Caco-2 (cell line): ENCODE measurements at regions not wholly inside any gene's neighbourhood (a gene's known extent, or its start where the extent isn't known, plus 50 kb on each side); places are given as distances from the start of the nearest gene placed in this dataset.

ENCODE experiments used
- BruUV-seq: library from RNA; stranded (reverse); fragments of 400-500 nt; replicated peaks from 2 replicates; lab custom pipeline; 2021; lab: Mats Ljungman, UMichigan
- CTCF ChIA-PET: fragments of 300-600 bp; sonication (Branson Sonifier 250); formaldehyde crosslinking; loops from one replicate; lab custom pipeline; 2022; ENCODE audit warnings: antibody characterized with exemption; lab: Charles Lee
- POLR2A ChIA-PET: fragments of 300-600 bp; sonication (Branson Sonifier 250); formaldehyde crosslinking; loops from one replicate; lab custom pipeline; 2022; ENCODE audit warnings: antibody characterized with exemption; lab: Charles Lee
- DNase-seq, 2 experiments: peaks; one replicate each; pipeline versions ENCODE4 v3.0.0 to v3.0.0-alpha.2; 2020 to 2022
- H3K27me3 ChIP-seq: replicated peaks from 2 replicates; pipeline ENCODE4 v1.6.0; 2011; ENCODE audit warnings: low read length; ENCODE audit not compliant: control insufficient read depth, insufficient read depth
- H3K36me3 ChIP-seq: 2 replicates; pipeline ENCODE4 v1.5.1; 2011; ENCODE audit warnings: low read length; ENCODE audit not compliant: control insufficient read depth, insufficient read depth
- H3K4me1 ChIP-seq: fragments of 250-450 bp; sonication (Bioruptor Pico); 2 replicates; pipeline ENCODE4 v1.5.1; 2020; ENCODE audit warnings: mild to moderate bottlenecking
- H3K4me3 ChIP-seq: 2 replicates; pipeline ENCODE4 v1.5.1; 2011; ENCODE audit warnings: low read depth, mild to moderate bottlenecking, control low read depth, low read length
- H3K9me3 ChIP-seq: fragments of 250-450 bp; sonication (Bioruptor Pico); 2 replicates; pipeline ENCODE4 v1.5.1; 2020; ENCODE audit warnings: mild to moderate bottlenecking, moderate library complexity
- H3K27ac Mint-ChIP-seq: one replicate; pipeline ENCODE4 v1.8.0; 2022; ENCODE audit warnings: mixed read lengths; ENCODE audit not compliant: unreplicated experiment
- H3K27me3 Mint-ChIP-seq: one replicate; pipeline ENCODE4 v1.8.0; 2022; ENCODE audit warnings: mixed read lengths; ENCODE audit not compliant: insufficient read depth, unreplicated experiment
- H3K36me3 Mint-ChIP-seq: one replicate; pipeline ENCODE4 v1.8.0; 2022; ENCODE audit warnings: mild to moderate bottlenecking, mixed read lengths; ENCODE audit not compliant: insufficient read depth, unreplicated experiment
- H3K4me1 Mint-ChIP-seq: one replicate; pipeline ENCODE4 v1.8.0; 2022; ENCODE audit warnings: low read depth, mixed read lengths; ENCODE audit not compliant: unreplicated experiment
- H3K4me3 Mint-ChIP-seq: one replicate; pipeline ENCODE4 v1.8.0; 2022; ENCODE audit warnings: mild to moderate bottlenecking, moderate library complexity, mixed read lengths; ENCODE audit not compliant: unreplicated experiment
- H3K9me3 Mint-ChIP-seq: one replicate; pipeline ENCODE4 v1.8.0; 2022; ENCODE audit warnings: mixed read lengths; ENCODE audit not compliant: unreplicated experiment
- intact Hi-C: fragments of 100-400 bp; cut with micrococcal nuclease; formaldehyde crosslinking; loops from one replicate; pipeline ENCODE4 v1.10.0; 2022; ENCODE audit not compliant: unreplicated experiment
- TF ChIP-seq, protein P1 (sequence below), 2 experiments: fragments of 200-600 bp in 1 of 2; IDR thresholded peaks; 1 replicate in 1 of 2; 2 replicates in 1 of 2; pipeline versions ENCODE4 v1.5.1 to v1.8.0; 2011 to 2022; ENCODE audit warnings: antibody characterized with exemption in 1 of 2, control low read depth in 1 of 2, inconsistent platforms in 1 of 2, low read depth in 1 of 2, low read length in 1 of 2, mild to moderate bottlenecking in 1 of 2, moderate library complexity in 1 of 2; ENCODE audit not compliant: insufficient read depth in 1 of 2, severe bottlenecking in 1 of 2, unreplicated experiment in 1 of 2

- no peaks in the 10 kb centered on the region for H3K9me3 ChIP-seq
- DNase-seq = no peak
- ChIA-PET CTCF (no interaction called here), POLR2A (no interaction called here)
- intact Hi-C loops = no loop called here
- no peaks in the 10 kb centered on the region for H3K4me1 ChIP-seq
- H3K27ac Mint-ChIP-seq = no peak overlapping the region
- H3K36me3 Mint-ChIP-seq = no peaks in the 10 kb centered on the region
- no peak overlapping the region for H3K4me3 ChIP-seq
- no peaks in the 10 kb centered on the region for H3K4me1 Mint-ChIP-seq
- no TSS peak for BruUV-seq
- no peaks in the 10 kb centered on the region for H3K27me3 ChIP-seq
- H3K4me3 Mint-ChIP-seq = no peak overlapping the region
- no peaks in the 10 kb centered on the region for H3K9me3 Mint-ChIP-seq
- H3K36me3 ChIP-seq = no peaks in the 10 kb centered on the region
- TF ChIP-seq, protein P1, sequence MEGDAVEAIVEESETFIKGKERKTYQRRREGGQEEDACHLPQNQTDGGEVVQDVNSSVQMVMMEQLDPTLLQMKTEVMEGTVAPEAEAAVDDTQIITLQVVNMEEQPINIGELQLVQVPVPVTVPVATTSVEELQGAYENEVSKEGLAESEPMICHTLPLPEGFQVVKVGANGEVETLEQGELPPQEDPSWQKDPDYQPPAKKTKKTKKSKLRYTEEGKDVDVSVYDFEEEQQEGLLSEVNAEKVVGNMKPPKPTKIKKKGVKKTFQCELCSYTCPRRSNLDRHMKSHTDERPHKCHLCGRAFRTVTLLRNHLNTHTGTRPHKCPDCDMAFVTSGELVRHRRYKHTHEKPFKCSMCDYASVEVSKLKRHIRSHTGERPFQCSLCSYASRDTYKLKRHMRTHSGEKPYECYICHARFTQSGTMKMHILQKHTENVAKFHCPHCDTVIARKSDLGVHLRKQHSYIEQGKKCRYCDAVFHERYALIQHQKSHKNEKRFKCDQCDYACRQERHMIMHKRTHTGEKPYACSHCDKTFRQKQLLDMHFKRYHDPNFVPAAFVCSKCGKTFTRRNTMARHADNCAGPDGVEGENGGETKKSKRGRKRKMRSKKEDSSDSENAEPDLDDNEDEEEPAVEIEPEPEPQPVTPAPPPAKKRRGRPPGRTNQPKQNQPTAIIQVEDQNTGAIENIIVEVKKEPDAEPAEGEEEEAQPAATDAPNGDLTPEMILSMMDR (IDR thresholded peaks at IDR 0.05; ENCODE audit: insufficient read depth in 1 of 2, low read depth in 1 of 2, low read length in 1 of 2, severe bottlenecking in 1 of 2, unreplicated experiment in 1 of 2) = no peak
- no peaks in the 10 kb centered on the region for H3K27me3 Mint-ChIP-seq
Measured at GRCh38 chr18:51911584-51911983, 428.4 kb upstream of the DCC start.

DNA sequence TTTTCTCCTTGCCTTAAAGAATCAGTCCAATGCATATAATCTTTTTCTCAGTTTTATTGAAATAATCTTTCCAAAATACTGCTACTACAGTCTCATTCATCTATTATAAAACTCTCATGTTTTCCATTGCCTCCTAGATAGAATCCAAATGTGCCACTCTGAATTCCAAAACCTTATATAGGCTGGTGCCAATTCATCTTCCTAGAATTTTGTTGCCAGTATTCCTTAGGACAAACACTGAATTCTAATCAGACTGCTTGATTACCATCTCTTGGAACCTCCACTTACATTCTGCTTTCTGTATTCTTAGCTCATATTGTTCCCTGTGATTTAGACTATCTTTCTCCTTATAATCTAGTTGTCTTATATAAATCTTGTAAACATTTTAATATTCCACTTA, 427.6 kb upstream of the DCC start:
- intact Hi-C loops = no loop called here
- Histone ChIP-seq H3K9me3 (no peaks in the 10 kb centered on the region), H3K4me1 (no peaks in the 10 kb centered on the region), H3K4me3 (no peak overlapping the region), H3K36me3 (no peaks in the 10 kb centered on the region), H3K27me3 (no peaks in the 10 kb centered on the region)
- POLR2A ChIA-PET = no interaction called here
- CTCF ChIA-PET = no interaction called here
- Mint-ChIP-seq H3K36me3 (no peaks in the 10 kb centered on the region), H3K27me3 (no peaks in the 10 kb centered on the region), H3K4me3 (no peak overlapping the region), H3K9me3 (no peaks in the 10 kb centered on the region), H3K27ac (no peak overlapping the region), H3K4me1 (no peaks in the 10 kb centered on the region)
- TF ChIP-seq, protein P1 (IDR thresholded peaks at IDR 0.05; ENCODE audit: insufficient read depth in 1 of 2, low read depth in 1 of 2, low read length in 1 of 2, severe bottlenecking in 1 of 2, unreplicated experiment in 1 of 2) = no peak
- no peak for DNase-seq
- BruUV-seq = no TSS peak

GRCh38 chr18:51915176-51915575, 424.8 kb upstream of the DCC start:
- no peaks in the 10 kb centered on the region for H3K9me3 ChIP-seq
- Mint-ChIP-seq H3K4me1 (no peaks in the 10 kb centered on the region), H3K27me3 (no peaks in the 10 kb centered on the region), H3K4me3 (no peak overlapping the region), H3K27ac (no peak overlapping the region), H3K36me3 (no peaks in the 10 kb centered on the region), H3K9me3 (no peaks in the 10 kb centered on the region)
- H3K4me3 ChIP-seq = no peak overlapping the region
- H3K36me3 ChIP-seq = no peaks in the 10 kb centered on the region
- H3K27me3 ChIP-seq = no peaks in the 10 kb centered on the region
- POLR2A ChIA-PET = no interaction called here
- TF ChIP-seq, protein P1 (IDR thresholded peaks at IDR 0.05; ENCODE audit: insufficient read depth in 1 of 2, low read depth in 1 of 2, low read length in 1 of 2, severe bottlenecking in 1 of 2, unreplicated experiment in 1 of 2) = no peak
- no peaks in the 10 kb centered on the region for H3K4me1 ChIP-seq
- intact Hi-C loops = no loop called here
- no TSS peak for BruUV-seq
- no peak for DNase-seq
- CTCF ChIA-PET = no interaction called here
